Ascending aorta (tissue), 2 donors: ENCODE measurements at regions not wholly inside any gene's neighbourhood (a gene's known extent, or its start where the extent isn't known, plus 50 kb on each side); places are given as distances from the start of the nearest gene placed in this dataset.
A peak's percentile ranks its signal among the peaks of the same experiment; 100 is the strongest.

Source experiments
- DNase-seq, 2 donors: peaks; one replicate each; pipeline ENCODE4 v3.0.0-alpha.2; 2019; ENCODE audit warnings: low spot score in 2 of 2
- H3K27ac ChIP-seq, 2 donors: fragments of 200-600 bp; sonication (generic); one replicate each; pipeline ENCODE4 v1.5.1; 2016 to 2017; ENCODE audit warnings: mild to moderate bottlenecking in 1 of 2
- H3K27me3 ChIP-seq: fragments of 200-600 bp; sonication (generic); one replicate; pipeline ENCODE4 v1.5.1; 2017
- H3K36me3 ChIP-seq, 2 donors: fragments of 200-600 bp; sonication (generic); one replicate each; pipeline ENCODE4 v1.5.1; 2016
- H3K4me1 ChIP-seq, 2 donors: fragments of 200-600 bp; sonication (generic); one replicate each; pipeline ENCODE4 v1.5.1; 2016 to 2017; ENCODE audit warnings: mild to moderate bottlenecking in 1 of 2
- H3K4me3 ChIP-seq, 2 donors: fragments of 200-600 bp; sonication (generic); one replicate each; pipeline ENCODE4 v1.5.1; 2016 to 2017; ENCODE audit warnings: mild to moderate bottlenecking in 1 of 2
- H3K9me3 ChIP-seq, 2 donors: fragments of 200-600 bp; sonication (generic); one replicate each; pipeline ENCODE4 v1.5.1; 2016
- intact Hi-C: fragments of 100-400 bp; cut with DNase I; formaldehyde crosslinking; loops from one replicate; pipeline ENCODE4 v1.15.1; 2023
- TF ChIP-seq, protein P1 (sequence below), 3 experiments: fragments of 200-600 bp in 2 of 3; fragments of 450-650 bp in 1 of 3; sonication (generic) in 2 of 3; IDR thresholded peaks; one replicate each; pipeline ENCODE4 v1.5.1; 2016 to 2019; ENCODE audit warnings: antibody characterized with exemption in 3 of 3, mild to moderate bottlenecking in 1 of 3, moderate library complexity in 1 of 3

DNA sequence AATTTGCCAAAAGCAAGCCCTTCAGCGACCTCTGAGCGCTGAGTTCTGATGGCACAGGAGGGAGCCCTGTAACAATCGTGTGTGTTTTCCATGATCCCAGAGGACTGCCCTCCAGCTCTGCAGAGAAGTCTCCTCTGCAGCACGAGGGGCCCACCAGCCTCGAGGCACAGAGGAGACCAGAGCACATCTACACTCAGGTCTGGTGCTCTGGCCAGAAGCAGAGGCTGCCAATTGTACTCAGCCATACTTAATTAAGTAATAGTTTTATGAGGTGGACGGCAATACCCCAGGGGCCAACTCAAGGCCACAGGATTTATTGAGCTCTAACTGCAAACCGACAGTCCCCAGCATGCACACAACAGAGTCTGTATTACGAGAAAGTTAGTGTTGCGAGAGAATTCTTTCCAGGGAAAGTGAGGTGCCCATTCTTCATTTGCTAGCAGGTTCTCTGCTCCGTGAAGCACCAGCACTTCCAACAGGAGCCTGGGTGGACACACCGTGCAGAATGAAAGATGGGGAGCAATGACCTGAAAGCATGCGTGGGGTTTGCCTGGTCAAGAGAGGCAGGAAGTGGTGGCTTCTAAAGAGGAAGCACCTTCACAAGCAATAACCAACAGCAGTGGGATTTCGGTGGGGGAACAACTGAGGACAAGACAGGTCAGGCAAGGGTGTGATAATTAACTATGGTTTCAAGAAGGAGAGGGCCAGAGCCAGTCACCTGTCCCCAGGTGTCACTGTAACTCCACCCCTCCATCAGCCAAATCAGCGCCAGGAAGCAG, 92.8 kb upstream of the FOXC1 start:
- intact Hi-C loops = no loop called here
- DNase-seq = no peak
- Histone ChIP-seq H3K4me3 (no peak overlapping the region), H3K4me1 (no peaks in the 10 kb centered on the region), H3K27ac (no peak overlapping the region), H3K36me3 (no peaks in the 10 kb centered on the region), H3K9me3 (peaks cover 0 to 11% of the 10 kb centered on the region in 2 donors), H3K27me3 (no peaks in the 10 kb centered on the region)
- TF ChIP-seq, protein P1, sequence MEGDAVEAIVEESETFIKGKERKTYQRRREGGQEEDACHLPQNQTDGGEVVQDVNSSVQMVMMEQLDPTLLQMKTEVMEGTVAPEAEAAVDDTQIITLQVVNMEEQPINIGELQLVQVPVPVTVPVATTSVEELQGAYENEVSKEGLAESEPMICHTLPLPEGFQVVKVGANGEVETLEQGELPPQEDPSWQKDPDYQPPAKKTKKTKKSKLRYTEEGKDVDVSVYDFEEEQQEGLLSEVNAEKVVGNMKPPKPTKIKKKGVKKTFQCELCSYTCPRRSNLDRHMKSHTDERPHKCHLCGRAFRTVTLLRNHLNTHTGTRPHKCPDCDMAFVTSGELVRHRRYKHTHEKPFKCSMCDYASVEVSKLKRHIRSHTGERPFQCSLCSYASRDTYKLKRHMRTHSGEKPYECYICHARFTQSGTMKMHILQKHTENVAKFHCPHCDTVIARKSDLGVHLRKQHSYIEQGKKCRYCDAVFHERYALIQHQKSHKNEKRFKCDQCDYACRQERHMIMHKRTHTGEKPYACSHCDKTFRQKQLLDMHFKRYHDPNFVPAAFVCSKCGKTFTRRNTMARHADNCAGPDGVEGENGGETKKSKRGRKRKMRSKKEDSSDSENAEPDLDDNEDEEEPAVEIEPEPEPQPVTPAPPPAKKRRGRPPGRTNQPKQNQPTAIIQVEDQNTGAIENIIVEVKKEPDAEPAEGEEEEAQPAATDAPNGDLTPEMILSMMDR (IDR thresholded peaks at IDR 0.05) = no peak

DNA sequence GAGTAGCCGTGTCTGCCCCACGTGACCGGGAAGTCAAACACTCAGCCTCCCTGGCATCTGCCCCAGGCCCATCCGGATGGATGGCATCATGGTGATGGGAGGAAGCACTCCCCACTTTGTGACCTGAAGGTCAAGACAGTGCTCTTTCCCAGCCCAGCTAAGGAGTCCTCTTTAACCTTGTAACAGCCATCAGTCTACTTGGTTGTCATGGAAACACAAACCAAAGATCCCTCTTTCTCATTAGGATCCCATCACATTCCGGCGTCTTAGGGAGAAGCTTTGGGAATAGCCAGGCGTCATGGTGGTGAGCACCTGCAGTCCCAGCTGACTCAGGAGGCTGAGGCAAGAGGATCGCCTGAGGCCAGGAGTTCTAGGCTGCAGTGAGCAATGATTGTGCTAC, 90.9 kb upstream of the FOXC1 start:
- no peak overlapping the region for H3K4me3 ChIP-seq
- H3K27ac ChIP-seq = no peak overlapping the region
- TF ChIP-seq, protein P1 (IDR thresholded peaks at IDR 0.05) = no peak
- peaks cover 0 to 1% of the 10 kb centered on the region in 2 donors for H3K4me1 ChIP-seq
- H3K27me3 ChIP-seq = no peaks in the 10 kb centered on the region
- intact Hi-C loops = no loop called here
- H3K9me3 ChIP-seq = peaks cover 0 to 11% of the 10 kb centered on the region in 2 donors
- no peaks in the 10 kb centered on the region for H3K36me3 ChIP-seq
- no peak for DNase-seq

DNA sequence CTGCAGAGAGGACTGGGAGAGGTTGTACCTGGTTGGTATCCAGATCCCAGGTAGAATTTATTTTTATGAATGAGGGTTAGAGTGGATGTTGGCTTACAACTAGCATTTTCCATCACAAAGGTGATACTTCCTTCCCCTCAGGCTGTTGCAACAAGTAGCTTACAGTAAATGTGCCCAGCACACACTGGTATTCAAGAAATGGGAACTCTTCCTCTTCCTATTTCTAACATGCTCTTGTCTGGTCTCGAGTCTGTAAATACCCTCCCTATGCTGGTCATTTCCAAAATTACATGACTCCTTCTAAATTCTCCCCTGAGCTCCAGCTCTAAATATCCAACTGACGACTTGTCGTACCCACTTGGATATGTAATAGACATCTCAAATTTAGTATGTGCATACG, 90.1 kb upstream of the FOXC1 start:
- peaks cover 0 to 11% of the 10 kb centered on the region in 2 donors for H3K9me3 ChIP-seq
- TF ChIP-seq, protein P1 (IDR thresholded peaks at IDR 0.05) = no peak

DNA sequence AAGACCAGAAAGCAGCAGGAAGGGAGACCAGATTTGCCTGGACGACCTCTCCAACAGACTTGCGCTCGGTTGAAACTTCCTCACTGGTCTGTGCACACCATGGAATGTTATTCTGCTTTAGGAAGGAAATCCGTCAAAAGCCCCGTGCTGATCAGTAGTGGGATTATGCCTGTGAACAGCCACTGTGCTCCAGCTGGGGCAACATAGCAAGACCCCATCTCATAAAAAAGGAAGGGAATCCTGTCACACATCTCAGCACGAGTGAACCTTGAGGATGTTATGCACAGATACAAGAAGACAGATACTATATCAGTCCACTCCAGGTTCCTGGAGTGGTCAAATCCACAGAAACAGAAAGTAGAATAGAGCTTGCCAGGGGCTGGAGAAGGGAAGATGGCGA, 86.9 kb upstream of the FOXC1 start:
- Histone ChIP-seq H3K27ac (no peak overlapping the region), H3K9me3 (no peaks in the 10 kb centered on the region), H3K4me1 (peaks cover 0 to 14% of the 10 kb centered on the region in 2 donors), H3K4me3 (no peak overlapping the region), H3K36me3 (no peaks in the 10 kb centered on the region), H3K27me3 (no peaks in the 10 kb centered on the region)
- intact Hi-C loops = no loop called here
- DNase-seq = no peak
- TF ChIP-seq, protein P1 (IDR thresholded peaks at IDR 0.05) = no peak

More for the DNA sequence above, 90.1 kb upstream of the FOXC1 start:
- Histone ChIP-seq H3K4me1 (peaks cover 0 to 4% of the 10 kb centered on the region in 2 donors), H3K27ac (no peak overlapping the region), H3K36me3 (no peaks in the 10 kb centered on the region), H3K4me3 (no peak overlapping the region), H3K27me3 (no peaks in the 10 kb centered on the region)
- intact Hi-C loops = no loop called here
- no peak for DNase-seq

DNA sequence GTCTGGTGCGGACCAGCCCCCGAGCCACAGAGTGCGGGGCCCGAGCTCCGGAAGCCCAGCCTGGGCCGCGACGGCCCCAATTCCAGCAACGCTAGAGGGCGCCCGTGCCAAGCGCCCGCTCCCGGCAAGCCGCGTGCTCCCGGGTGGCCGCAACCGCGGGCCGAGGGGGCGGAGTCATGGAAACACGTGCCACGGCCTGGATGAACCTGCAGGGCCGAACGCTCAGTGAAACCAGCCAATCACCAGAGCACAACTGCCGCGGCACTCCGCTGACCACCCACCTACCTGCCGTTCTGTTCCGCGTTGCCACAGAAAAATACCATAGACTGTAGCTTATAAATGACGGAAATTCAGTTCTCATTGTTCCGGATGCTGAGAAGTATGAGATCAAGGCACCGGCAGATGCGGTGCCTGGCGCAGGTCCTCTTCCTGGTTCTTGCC, 85.7 kb upstream of the FOXC1 start:
- Histone ChIP-seq H3K27ac (no peak overlapping the region), H3K4me1 (peaks cover 0 to 14% of the 10 kb centered on the region in 2 donors), H3K27me3 (no peaks in the 10 kb centered on the region), H3K36me3 (no peaks in the 10 kb centered on the region), H3K4me3 (peak overlapping the region; percentile 24 to 30), H3K9me3 (no peaks in the 10 kb centered on the region)
- intact Hi-C loops = no loop called here
- peak in 1 of 2 donors; percentile 17 for DNase-seq
- TF ChIP-seq, protein P1 (IDR thresholded peaks at IDR 0.05) = peak; percentile 54 to 84 (median 71)
